ENCODE measurements at regions not wholly inside any gene's neighbourhood (a gene's known extent, or its start where the extent isn't known, plus 50 kb on each side); places are given as distances from the start of the nearest gene placed in this dataset.

- H3K27me3 ChIP-seq (ENCODE audit: control insufficient read depth in 2 of 2, insufficient read depth in 2 of 2, low read length in 2 of 2) = no peaks in the 10 kb centered on the region
- H3K27ac ChIP-seq (ENCODE audit: insufficient read depth, low read depth, low read length) = no peak overlapping the region
- H3K79me2 ChIP-seq (ENCODE audit: control insufficient read depth, insufficient read depth, low read length) = no peaks in the 10 kb centered on the region
- no TSS peak for BruUV-seq (replicated peaks)
- DNase-seq (ENCODE audit: low read depth, low spot score) (no peak), FAIRE-seq (no peak)
- intact Hi-C loops (cut with micrococcal nuclease) = no loop called here
- no peaks in the 10 kb centered on the region for H3K36me3 ChIP-seq (ENCODE audit: control insufficient read depth in 2 of 2, extremely low read depth in 1 of 2, insufficient read depth in 2 of 2, low read length in 2 of 2)
- H3K9me3 ChIP-seq (replicated peaks; ENCODE audit: control insufficient read depth, insufficient read depth, low read length) = peaks cover 8% of the 10 kb centered on the region
- CTCF ChIA-PET = no interaction called here
- TF ChIP-seq POLR2AphosphoS5 (IDR thresholded peaks at IDR 0.05; ENCODE audit: insufficient read depth, low read depth, low read length) (no peak), MYC (IDR thresholded peaks at IDR 0.05; ENCODE audit: low read depth, low read length) (no peak), MAX (IDR thresholded peaks at IDR 0.05; ENCODE audit: insufficient read depth, insufficient read length) (no peak), GATA2 (IDR thresholded peaks at IDR 0.05; ENCODE audit: insufficient read depth, insufficient read length, low read depth, low read length) (no peak), EZH2 (IDR thresholded peaks at IDR 0.05; ENCODE audit: borderline replicate concordance, low read depth, low read length, severe bottlenecking) (no peak)
- H3K4me2 ChIP-seq (ENCODE audit: insufficient read depth, low read length) = no peak overlapping the region
- no peak overlapping the region for H3K9ac ChIP-seq (replicated peaks; ENCODE audit: extremely low read depth, insufficient read depth, low read length)
- H2AFZ ChIP-seq (ENCODE audit: low read depth, low read length) = no peak overlapping the region
- dilution Hi-C loops (cut with MboI; ENCODE audit: extremely low pct_ligation_motif_present, low sequenced_read_pairs) = no loop called here
- POLR2A ChIA-PET = no interaction called here
- no peak overlapping the region for H3K4me3 ChIP-seq (replicated peaks in 1 of 3; ENCODE audit: insufficient read depth in 1 of 3, low read depth in 1 of 3, low read length in 3 of 3)
- H3K4me1 ChIP-seq (ENCODE audit: control insufficient read depth, extremely low read depth, insufficient read depth, low read length) = no peaks in the 10 kb centered on the region
- no peaks in the 10 kb centered on the region for H4K20me1 ChIP-seq (replicated peaks; ENCODE audit: control insufficient read depth, extremely low read depth, insufficient read depth, low read length)
- H3K9me1 ChIP-seq (replicated peaks; ENCODE audit: control insufficient read depth, extremely low read depth, insufficient read depth, low read length) = no peaks in the 10 kb centered on the region
Observed at GRCh38 chr5:26495437-26495836, 542.9 kb downstream of the CDH9 start.

- H3K79me2 ChIP-seq (ENCODE audit: control insufficient read depth, insufficient read depth, low read length) = no peaks in the 10 kb centered on the region
- TF ChIP-seq MYC (IDR thresholded peaks at IDR 0.05; ENCODE audit: low read depth, low read length) (no peak), MAX (IDR thresholded peaks at IDR 0.05; ENCODE audit: insufficient read depth, insufficient read length) (no peak), POLR2A (IDR thresholded peaks at IDR 0.05; ENCODE audit: low read depth, low read length) (no peak), POLR2AphosphoS5 (IDR thresholded peaks at IDR 0.05; ENCODE audit: insufficient read depth, low read depth, low read length) (no peak), JUN (IDR thresholded peaks at IDR 0.05; ENCODE audit: borderline replicate concordance, insufficient read depth, insufficient read length, low read depth) (no peak), CTCF (IDR thresholded peaks at IDR 0.05; ENCODE audit: extremely low read depth in 1 of 2, insufficient read depth in 1 of 2, low read depth in 1 of 2, low read length in 2 of 2) (no peak), FOS (IDR thresholded peaks at IDR 0.05; ENCODE audit: borderline replicate concordance, insufficient read depth, low read length) (no peak), EZH2 (IDR thresholded peaks at IDR 0.05; ENCODE audit: borderline replicate concordance, low read depth, low read length, severe bottlenecking) (no peak), GATA2 (IDR thresholded peaks at IDR 0.05; ENCODE audit: insufficient read depth, insufficient read length, low read depth, low read length) (no peak)
- H3K4me2 ChIP-seq (ENCODE audit: insufficient read depth, low read length) = no peak overlapping the region
- dilution Hi-C loops (cut with MboI; ENCODE audit: extremely low pct_ligation_motif_present, low sequenced_read_pairs) = no loop called here
- peaks cover 9% of the 10 kb centered on the region for H3K9me3 ChIP-seq (replicated peaks; ENCODE audit: control insufficient read depth, insufficient read depth, low read length)
- FAIRE-seq (no peak), DNase-seq (ENCODE audit: low read depth, low spot score) (no peak)
- BruUV-seq (replicated peaks) = no TSS peak
- ChIA-PET CTCF (no interaction called here), POLR2A (no interaction called here)
- no peak overlapping the region for H3K27ac ChIP-seq (ENCODE audit: insufficient read depth, low read depth, low read length)
- intact Hi-C loops (cut with micrococcal nuclease) = no loop called here
- H3K4me3 ChIP-seq (replicated peaks in 1 of 3; ENCODE audit: insufficient read depth in 1 of 3, low read depth in 1 of 3, low read length in 3 of 3) = no peak overlapping the region
- H3K27me3 ChIP-seq (ENCODE audit: control insufficient read depth in 2 of 2, insufficient read depth in 2 of 2, low read length in 2 of 2) = no peaks in the 10 kb centered on the region
- no peaks in the 10 kb centered on the region for H3K36me3 ChIP-seq (ENCODE audit: control insufficient read depth in 2 of 2, extremely low read depth in 1 of 2, insufficient read depth in 2 of 2, low read length in 2 of 2)
- H3K4me1 ChIP-seq (ENCODE audit: control insufficient read depth, extremely low read depth, insufficient read depth, low read length) = no peaks in the 10 kb centered on the region
- H3K9ac ChIP-seq (replicated peaks; ENCODE audit: extremely low read depth, insufficient read depth, low read length) = no peak overlapping the region
- H4K20me1 ChIP-seq (replicated peaks; ENCODE audit: control insufficient read depth, extremely low read depth, insufficient read depth, low read length) = no peaks in the 10 kb centered on the region
- no peak overlapping the region for H2AFZ ChIP-seq (ENCODE audit: low read depth, low read length)
- H3K9me1 ChIP-seq (replicated peaks; ENCODE audit: control insufficient read depth, extremely low read depth, insufficient read depth, low read length) = no peaks in the 10 kb centered on the region
Observed at GRCh38 chr5:26492906-26493459, 545.4 kb downstream of the CDH9 start.
